Osteoblast (primary cell): ENCODE measurements at regions not wholly inside any gene's neighbourhood (a gene's known extent, or its start where the extent isn't known, plus 50 kb on each side); places are given as distances from the start of the nearest gene placed in this dataset.

Source experiments
- DNase-seq: peaks from one replicate; pipeline ENCODE4 v3.0.0; 2011; ENCODE audit warnings: low spot score, mixed read lengths; ENCODE audit not compliant: insufficient read length; ENCODE audit errors: missing footprints
- H2AFZ ChIP-seq: 2 replicates; pipeline ENCODE4 v1.6.0; 2011; ENCODE audit warnings: mild to moderate bottlenecking, low read length
- H3K27ac ChIP-seq: 2 replicates; pipeline ENCODE4 v1.5.1; 2011; ENCODE audit warnings: mild to moderate bottlenecking, low read depth, low read length, moderate library complexity
- H3K27me3 ChIP-seq: 2 replicates; pipeline ENCODE4 v1.6.0; 2012; ENCODE audit warnings: mild to moderate bottlenecking, control low read depth, inconsistent platforms, low read length, moderate library complexity; ENCODE audit not compliant: insufficient read depth
- H3K36me3 ChIP-seq: 2 replicates; pipeline ENCODE4 v1.5.1; 2011; ENCODE audit warnings: mild to moderate bottlenecking, low read length, control low read depth, moderate library complexity; ENCODE audit not compliant: insufficient read depth
- H3K4me1 ChIP-seq: 2 replicates; pipeline ENCODE4 v1.5.1; 2011; ENCODE audit warnings: mild to moderate bottlenecking, low read length, control low read depth, moderate library complexity; ENCODE audit not compliant: insufficient read depth
- H3K4me2 ChIP-seq: 2 replicates; pipeline ENCODE4 v1.6.0; 2011; ENCODE audit warnings: mild to moderate bottlenecking, low read length; ENCODE audit not compliant: insufficient read depth
- H3K4me3 ChIP-seq: fragments of 200-600 bp; sonication (generic); 3 replicates; pipeline ENCODE4 v1.5.1; 2012; ENCODE audit warnings: mild to moderate bottlenecking, low read length, inconsistent platforms; ENCODE audit not compliant: insufficient read depth
- H3K79me2 ChIP-seq: 2 replicates; pipeline ENCODE4 v1.6.0; 2012; ENCODE audit warnings: mild to moderate bottlenecking, low read length, control low read depth, inconsistent platforms; ENCODE audit not compliant: insufficient read depth
- H3K9me3 ChIP-seq: 2 replicates; pipeline ENCODE4 v1.5.1; 2011; ENCODE audit warnings: low read depth, low read length, control low read depth
- H4K20me1 ChIP-seq: 2 replicates; pipeline ENCODE4 v1.6.0; 2012; ENCODE audit warnings: mild to moderate bottlenecking, low read length, control low read depth; ENCODE audit not compliant: insufficient read depth
- TF ChIP-seq, protein P1 (sequence below): IDR thresholded peaks from 2 replicates; pipeline ENCODE4 v1.5.1; 2011; ENCODE audit warnings: mild to moderate bottlenecking, low read depth, low read length, moderate library complexity; ENCODE audit errors: extremely low read depth

DNA sequence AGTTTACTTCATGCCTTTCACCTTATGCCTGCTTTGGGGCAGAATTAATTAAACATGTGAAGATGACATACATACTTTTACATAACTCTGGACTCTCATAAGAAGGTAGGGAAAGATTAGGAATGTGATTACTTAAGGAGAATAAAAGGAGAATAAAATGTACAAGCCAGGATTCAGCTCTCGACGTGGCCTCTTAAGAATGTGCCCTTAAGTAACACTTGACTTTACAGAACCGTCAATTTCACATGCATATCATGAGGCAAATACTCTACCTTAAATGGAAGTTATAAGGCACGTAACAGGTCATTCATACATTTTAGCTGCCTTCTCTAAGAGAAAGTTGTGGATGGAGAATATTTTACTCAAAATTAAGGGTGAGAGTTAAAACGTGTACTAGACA lies 263.7 kb upstream of the LMCD1 start:
- H3K4me2 ChIP-seq = no peak overlapping the region
- no peaks in the 10 kb centered on the region for H3K4me1 ChIP-seq
- no peaks in the 10 kb centered on the region for H3K27me3 ChIP-seq
- no peak overlapping the region for H3K27ac ChIP-seq
- no peak for DNase-seq
- H3K4me3 ChIP-seq = no peak overlapping the region
- no peaks in the 10 kb centered on the region for H3K9me3 ChIP-seq
- TF ChIP-seq, protein P1, sequence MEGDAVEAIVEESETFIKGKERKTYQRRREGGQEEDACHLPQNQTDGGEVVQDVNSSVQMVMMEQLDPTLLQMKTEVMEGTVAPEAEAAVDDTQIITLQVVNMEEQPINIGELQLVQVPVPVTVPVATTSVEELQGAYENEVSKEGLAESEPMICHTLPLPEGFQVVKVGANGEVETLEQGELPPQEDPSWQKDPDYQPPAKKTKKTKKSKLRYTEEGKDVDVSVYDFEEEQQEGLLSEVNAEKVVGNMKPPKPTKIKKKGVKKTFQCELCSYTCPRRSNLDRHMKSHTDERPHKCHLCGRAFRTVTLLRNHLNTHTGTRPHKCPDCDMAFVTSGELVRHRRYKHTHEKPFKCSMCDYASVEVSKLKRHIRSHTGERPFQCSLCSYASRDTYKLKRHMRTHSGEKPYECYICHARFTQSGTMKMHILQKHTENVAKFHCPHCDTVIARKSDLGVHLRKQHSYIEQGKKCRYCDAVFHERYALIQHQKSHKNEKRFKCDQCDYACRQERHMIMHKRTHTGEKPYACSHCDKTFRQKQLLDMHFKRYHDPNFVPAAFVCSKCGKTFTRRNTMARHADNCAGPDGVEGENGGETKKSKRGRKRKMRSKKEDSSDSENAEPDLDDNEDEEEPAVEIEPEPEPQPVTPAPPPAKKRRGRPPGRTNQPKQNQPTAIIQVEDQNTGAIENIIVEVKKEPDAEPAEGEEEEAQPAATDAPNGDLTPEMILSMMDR = no peak
- H2AFZ ChIP-seq = no peak overlapping the region
- no peaks in the 10 kb centered on the region for H4K20me1 ChIP-seq
- H3K36me3 ChIP-seq = no peaks in the 10 kb centered on the region
- H3K79me2 ChIP-seq = no peaks in the 10 kb centered on the region

DNA sequence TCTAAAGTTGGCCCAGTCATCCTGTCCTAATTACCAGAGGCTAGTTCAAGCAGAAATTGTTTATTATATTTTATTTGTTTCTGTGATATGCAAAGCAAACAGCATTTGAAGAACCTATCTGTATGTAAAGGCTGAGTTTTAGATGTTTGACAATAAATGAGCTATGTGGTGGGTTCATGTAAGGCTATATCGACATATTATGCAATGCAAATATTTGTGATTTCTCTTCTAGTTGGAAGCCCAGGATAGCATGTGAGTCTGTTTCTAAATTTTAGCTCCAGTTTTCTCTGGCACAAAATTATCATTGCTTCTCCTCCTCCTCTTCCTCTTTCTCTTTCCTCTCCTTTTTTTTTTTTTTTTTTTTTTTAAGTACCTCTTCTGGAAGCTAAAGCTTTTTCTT lies 263.2 kb upstream of the LMCD1 start:
- Histone ChIP-seq H3K9me3 (no peaks in the 10 kb centered on the region), H3K4me2 (no peak overlapping the region), H3K79me2 (no peaks in the 10 kb centered on the region), H3K36me3 (no peaks in the 10 kb centered on the region), H3K4me1 (no peaks in the 10 kb centered on the region), H2AFZ (no peak overlapping the region), H4K20me1 (no peaks in the 10 kb centered on the region), H3K27ac (no peak overlapping the region), H3K27me3 (no peaks in the 10 kb centered on the region), H3K4me3 (no peak overlapping the region)
- no peak for DNase-seq
- TF ChIP-seq, protein P1 = no peak

DNA sequence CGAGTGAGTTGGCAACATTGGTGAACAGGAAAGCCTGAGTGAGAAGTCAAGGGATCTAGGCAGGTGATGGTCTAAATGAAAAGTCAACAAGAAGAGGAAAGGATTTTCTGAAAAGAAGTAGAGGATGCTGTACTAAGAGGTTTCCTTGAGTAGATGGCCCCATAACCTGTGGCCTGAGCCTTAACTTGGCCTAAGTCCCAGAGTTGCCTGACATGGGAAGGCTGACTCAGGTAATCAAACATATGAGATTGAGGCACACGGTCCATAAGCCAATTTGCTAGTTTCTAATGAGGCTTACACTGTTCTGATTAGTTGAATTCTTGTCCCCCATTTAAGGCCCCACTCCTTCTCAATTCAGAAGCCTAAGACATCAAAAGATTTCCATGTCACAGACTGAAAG lies 262.5 kb upstream of the LMCD1 start:
- Histone ChIP-seq H3K4me2 (no peak overlapping the region), H3K27me3 (no peaks in the 10 kb centered on the region), H3K27ac (no peak overlapping the region), H2AFZ (no peak overlapping the region), H3K36me3 (no peaks in the 10 kb centered on the region), H3K79me2 (no peaks in the 10 kb centered on the region), H3K4me1 (no peaks in the 10 kb centered on the region), H3K9me3 (no peaks in the 10 kb centered on the region), H4K20me1 (no peaks in the 10 kb centered on the region), H3K4me3 (no peak overlapping the region)
- no peak for DNase-seq
- TF ChIP-seq, protein P1 = no peak

DNA sequence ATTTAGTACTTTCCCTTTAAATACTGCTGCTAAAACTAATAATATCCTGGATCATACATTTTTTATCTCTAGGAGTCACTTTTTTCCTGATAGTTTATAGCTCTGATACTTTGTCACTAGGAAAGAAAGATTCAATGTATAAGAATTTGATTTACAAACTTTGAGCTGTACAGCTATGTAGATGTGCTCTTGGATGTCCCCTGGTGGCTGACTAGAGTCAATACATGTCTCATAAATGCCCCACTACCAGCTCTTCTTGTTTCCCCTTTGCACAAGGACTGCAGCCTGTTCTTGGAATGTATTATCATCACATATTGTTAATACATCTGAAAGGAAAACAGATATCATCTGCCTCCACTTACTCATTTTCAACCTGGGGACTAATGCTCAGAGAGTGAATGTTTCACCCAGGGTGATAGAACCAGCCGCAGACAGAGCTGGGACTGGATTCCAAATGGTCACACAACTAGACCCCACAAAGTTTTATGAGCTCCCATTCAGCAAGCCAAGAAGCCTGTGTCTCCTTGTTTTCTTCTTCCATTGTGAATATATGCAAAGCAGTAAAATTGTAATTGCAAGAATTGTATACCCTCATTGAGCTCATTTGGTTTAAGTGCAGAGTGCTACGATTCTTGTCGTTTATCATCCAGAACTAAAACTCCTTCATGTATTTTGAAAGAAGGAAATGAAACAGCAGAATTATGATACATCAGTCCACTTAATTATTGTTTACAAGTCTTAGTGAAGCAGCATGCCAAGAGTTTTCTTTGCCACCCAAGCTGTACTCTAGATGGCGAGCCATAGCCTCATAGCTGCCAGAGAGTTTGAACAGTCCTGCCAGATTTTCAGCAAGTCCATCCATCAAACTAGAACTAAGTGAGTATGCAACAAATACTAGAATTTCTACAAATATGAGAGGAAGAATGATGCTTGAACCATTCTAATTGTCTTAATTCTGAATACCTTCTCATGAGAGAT lies 261.6 kb upstream of the LMCD1 start:
- TF ChIP-seq, protein P1 = peak; percentile 89
- Histone ChIP-seq H3K79me2 (no peaks in the 10 kb centered on the region), H3K36me3 (no peaks in the 10 kb centered on the region), H4K20me1 (no peaks in the 10 kb centered on the region), H3K4me2 (no peak overlapping the region), H3K27me3 (no peaks in the 10 kb centered on the region), H3K9me3 (no peaks in the 10 kb centered on the region), H3K27ac (no peak overlapping the region), H3K4me3 (no peak overlapping the region), H3K4me1 (no peaks in the 10 kb centered on the region), H2AFZ (no peak overlapping the region)
- peak; percentile 21 for DNase-seq
